OCI-LY3 (cell line): ENCODE measurements at regions not wholly inside any gene's neighbourhood (a gene's known extent, or its start where the extent isn't known, plus 50 kb on each side); places are given as distances from the start of the nearest gene placed in this dataset.

ENCODE experiments used
- EZH2phosphoT487 ChIP-seq: fragments of 200-600 bp; shearing (Covaris generic); IDR thresholded peaks from 2 replicates; pipeline ENCODE4 v1.6.1; 2018; ENCODE audit warnings: antibody characterized with exemption, mixed run types, low read depth
- TF ChIP-seq, protein P1 (sequence below): fragments of 200-600, 300-600 bp; sonication (generic); IDR thresholded peaks from 2 replicates; pipeline ENCODE4 v1.5.1; 2014; ENCODE audit warnings: antibody characterized with exemption, low read length, low read depth

DNA sequence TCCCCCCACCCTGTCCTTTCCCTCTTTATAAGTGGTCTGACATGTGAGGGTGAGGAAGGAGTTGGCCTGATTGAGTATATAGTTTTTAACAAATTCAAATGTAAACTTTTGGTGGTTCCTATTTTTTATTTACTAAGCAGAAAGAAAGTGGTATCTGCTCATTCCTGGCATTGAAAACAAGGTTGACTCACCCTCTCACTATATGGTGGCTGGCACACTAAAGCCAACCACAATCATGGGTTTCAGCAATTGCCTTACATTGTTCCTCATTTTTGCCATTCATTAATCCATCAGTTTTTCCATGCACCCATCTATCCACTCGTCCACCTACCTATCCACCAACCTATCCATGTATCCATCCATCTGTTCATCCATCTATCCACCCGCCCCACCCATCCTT, 75.4 kb upstream of the IGFBP5 start:
- TF ChIP-seq, protein P1, sequence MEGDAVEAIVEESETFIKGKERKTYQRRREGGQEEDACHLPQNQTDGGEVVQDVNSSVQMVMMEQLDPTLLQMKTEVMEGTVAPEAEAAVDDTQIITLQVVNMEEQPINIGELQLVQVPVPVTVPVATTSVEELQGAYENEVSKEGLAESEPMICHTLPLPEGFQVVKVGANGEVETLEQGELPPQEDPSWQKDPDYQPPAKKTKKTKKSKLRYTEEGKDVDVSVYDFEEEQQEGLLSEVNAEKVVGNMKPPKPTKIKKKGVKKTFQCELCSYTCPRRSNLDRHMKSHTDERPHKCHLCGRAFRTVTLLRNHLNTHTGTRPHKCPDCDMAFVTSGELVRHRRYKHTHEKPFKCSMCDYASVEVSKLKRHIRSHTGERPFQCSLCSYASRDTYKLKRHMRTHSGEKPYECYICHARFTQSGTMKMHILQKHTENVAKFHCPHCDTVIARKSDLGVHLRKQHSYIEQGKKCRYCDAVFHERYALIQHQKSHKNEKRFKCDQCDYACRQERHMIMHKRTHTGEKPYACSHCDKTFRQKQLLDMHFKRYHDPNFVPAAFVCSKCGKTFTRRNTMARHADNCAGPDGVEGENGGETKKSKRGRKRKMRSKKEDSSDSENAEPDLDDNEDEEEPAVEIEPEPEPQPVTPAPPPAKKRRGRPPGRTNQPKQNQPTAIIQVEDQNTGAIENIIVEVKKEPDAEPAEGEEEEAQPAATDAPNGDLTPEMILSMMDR = no peak
- TF ChIP-seq EZH2phosphoT487 = no peak
